HG02870 (cell line): ENCODE measurements at regions not wholly inside any gene's neighbourhood (a gene's known extent, or its start where the extent isn't known, plus 50 kb on each side); places are given as distances from the start of the nearest gene placed in this dataset.
A peak's percentile ranks its signal among the peaks of the same experiment; 100 is the strongest.

ENCODE experiments used
- ATAC-seq: cut with Tn5 transposase; IDR thresholded peaks from one replicate; pipeline ENCODE4 v1.9.1; 2021; ENCODE audit warnings: mild to moderate bottlenecking, moderate library complexity; ENCODE audit not compliant: unreplicated experiment

- peak; percentile 66 for ATAC-seq
These were observed 129.9 kb upstream of the TAC1 start for GRCh38 chr7:97601931-97602457.

- ATAC-seq = no peak
These were observed 111.4 kb upstream of the TAC1 start for GRCh38 chr7:97620495-97620894.

GRCh38 chr7:97623333-97623732, 108.6 kb upstream of the TAC1 start:
- peak; percentile 95 for ATAC-seq

- ATAC-seq = no peak
These were observed 101.8 kb upstream of the TAC1 start for GRCh38 chr7:97630116-97630515.

GRCh38 chr7:97635622-97636021, 96.3 kb upstream of the TAC1 start:
- no peak for ATAC-seq

GRCh38 chr7:97639036-97639435, 92.8 kb upstream of the TAC1 start:
- no peak for ATAC-seq

GRCh38 chr7:97659363-97660045, 72.4 kb upstream of the TAC1 start:
- no peak for ATAC-seq

GRCh38 chr7:97667359-97667758, 64.5 kb upstream of the TAC1 start:
- ATAC-seq = no peak

GRCh38 chr7:97671571-97671970, 60.3 kb upstream of the TAC1 start:
- no peak for ATAC-seq

- ATAC-seq = no peak
These were observed 51.3 kb upstream of the TAC1 start for GRCh38 chr7:97680622-97681021.
